ENCODE measurements at regions not wholly inside any gene's neighbourhood (a gene's known extent, or its start where the extent isn't known, plus 50 kb on each side); places are given as distances from the start of the nearest gene placed in this dataset.

GRCh38 chr15:56839099-56839498 lies 79.3 kb upstream of the TCF12 start:
- no peak for TF ChIP-seq STAT6 (CRISPR knock-in tag; conservative IDR thresholded peaks at IDR 0.05; ENCODE audit: low read depth)
- TF ChIP-seq CREB1 (CRISPR knock-in tag; IDR thresholded peaks at IDR 0.05), result no peak
- TF ChIP-seq ZNF138 (CRISPR knock-in tag; conservative IDR thresholded peaks at IDR 0.05), result no peak
- TF ChIP-seq ETV6 (CRISPR knock-in tag; IDR thresholded peaks at IDR 0.05), result no peak
- TF ChIP-seq ATF3 (CRISPR knock-in tag; conservative IDR thresholded peaks at IDR 0.05), result no peak
- no peak for TF ChIP-seq RELA (CRISPR knock-in tag; IDR thresholded peaks at IDR 0.05; ENCODE audit: borderline replicate concordance)
- no peak for TF ChIP-seq ZNF121 (CRISPR knock-in tag; IDR thresholded peaks at IDR 0.05)
- TF ChIP-seq SMAD4 (CRISPR knock-in tag; IDR thresholded peaks at IDR 0.05), result no peak
- no peak for TF ChIP-seq ZNF219 (CRISPR knock-in tag; IDR thresholded peaks at IDR 0.05; ENCODE audit: borderline replicate concordance)
- TF ChIP-seq JUN (CRISPR knock-in tag; IDR thresholded peaks at IDR 0.05), result no peak
- no peaks in the 10 kb centered on the region for H3K4me1 Mint-ChIP-seq
- ChIA-PET POLR2A (no interaction called here), CTCF (no interaction called here)
- ATAC-seq, result no peak
- no peaks in the 10 kb centered on the region for H3K27me3 Mint-ChIP-seq (ENCODE audit: low read depth)
- H3K27ac Mint-ChIP-seq, result no peak overlapping the region
- H3K9me3 Mint-ChIP-seq, result no peaks in the 10 kb centered on the region
- no peak for DNase-seq (ENCODE audit: low spot score)
- H3K4me3 Mint-ChIP-seq, result no peak overlapping the region
- no peaks in the 10 kb centered on the region for H3K36me3 Mint-ChIP-seq

GRCh38 chr15:56838085-56838484 lies 80.4 kb upstream of the TCF12 start:
- H3K4me1 Mint-ChIP-seq, result no peaks in the 10 kb centered on the region
- H3K4me3 Mint-ChIP-seq, result no peak overlapping the region
- no peaks in the 10 kb centered on the region for H3K9me3 Mint-ChIP-seq
- no peaks in the 10 kb centered on the region for H3K36me3 Mint-ChIP-seq
- POLR2A ChIA-PET, result no interaction called here
- no peak for TF ChIP-seq ZNF416 (CRISPR knock-in tag; IDR thresholded peaks at IDR 0.05)
- no peak for TF ChIP-seq USF1 (CRISPR knock-in tag; IDR thresholded peaks at IDR 0.05)
- no peak for TF ChIP-seq ZBTB43 (CRISPR knock-in tag; IDR thresholded peaks at IDR 0.05)
- TF ChIP-seq ZNF425 (CRISPR knock-in tag; conservative IDR thresholded peaks at IDR 0.05), result no peak
- TF ChIP-seq OVOL2 (CRISPR knock-in tag; IDR thresholded peaks at IDR 0.05; ENCODE audit: borderline replicate concordance), result no peak
- TF ChIP-seq PRDM15 (CRISPR knock-in tag; IDR thresholded peaks at IDR 0.05), result no peak
- TF ChIP-seq IRF2 (CRISPR knock-in tag; IDR thresholded peaks at IDR 0.05; ENCODE audit: borderline replicate concordance, low read depth), result no peak
- ATAC-seq, result no peak
- no peaks in the 10 kb centered on the region for H3K27me3 Mint-ChIP-seq (ENCODE audit: low read depth)
- CTCF ChIA-PET, result no interaction called here
- DNase-seq (ENCODE audit: low spot score), result no peak
- H3K27ac Mint-ChIP-seq, result no peak overlapping the region

Data from WTC11 (cell line).